ENCODE measurements at regions not wholly inside any gene's neighbourhood (a gene's known extent, or its start where the extent isn't known, plus 50 kb on each side); places are given as distances from the start of the nearest gene placed in this dataset.

DNA sequence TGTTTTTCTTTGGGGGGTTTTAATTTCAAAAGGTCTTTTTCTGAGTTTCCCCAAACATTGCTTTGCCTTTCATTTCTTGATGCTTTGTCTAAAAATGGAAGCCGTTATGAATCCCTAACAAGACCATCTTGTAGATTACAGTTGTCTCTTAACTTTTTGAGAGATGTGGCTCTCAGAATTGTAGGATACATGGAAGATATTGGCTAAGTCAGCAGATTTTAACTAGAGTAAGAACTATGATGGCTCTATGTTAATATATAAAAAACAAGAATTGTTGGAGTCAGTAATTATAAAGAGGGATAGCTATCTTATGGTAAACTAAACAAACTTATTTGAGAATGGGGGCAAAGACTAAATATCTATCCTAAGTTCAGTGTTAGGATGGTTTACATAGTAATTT, 96.6 kb upstream of the HS3ST5 start:
- TF ChIP-seq, protein P1, sequence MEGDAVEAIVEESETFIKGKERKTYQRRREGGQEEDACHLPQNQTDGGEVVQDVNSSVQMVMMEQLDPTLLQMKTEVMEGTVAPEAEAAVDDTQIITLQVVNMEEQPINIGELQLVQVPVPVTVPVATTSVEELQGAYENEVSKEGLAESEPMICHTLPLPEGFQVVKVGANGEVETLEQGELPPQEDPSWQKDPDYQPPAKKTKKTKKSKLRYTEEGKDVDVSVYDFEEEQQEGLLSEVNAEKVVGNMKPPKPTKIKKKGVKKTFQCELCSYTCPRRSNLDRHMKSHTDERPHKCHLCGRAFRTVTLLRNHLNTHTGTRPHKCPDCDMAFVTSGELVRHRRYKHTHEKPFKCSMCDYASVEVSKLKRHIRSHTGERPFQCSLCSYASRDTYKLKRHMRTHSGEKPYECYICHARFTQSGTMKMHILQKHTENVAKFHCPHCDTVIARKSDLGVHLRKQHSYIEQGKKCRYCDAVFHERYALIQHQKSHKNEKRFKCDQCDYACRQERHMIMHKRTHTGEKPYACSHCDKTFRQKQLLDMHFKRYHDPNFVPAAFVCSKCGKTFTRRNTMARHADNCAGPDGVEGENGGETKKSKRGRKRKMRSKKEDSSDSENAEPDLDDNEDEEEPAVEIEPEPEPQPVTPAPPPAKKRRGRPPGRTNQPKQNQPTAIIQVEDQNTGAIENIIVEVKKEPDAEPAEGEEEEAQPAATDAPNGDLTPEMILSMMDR (IDR thresholded peaks at IDR 0.05), result no peak
- no peak for TF ChIP-seq ZNF396 (CRISPR knock-in tag; IDR thresholded peaks at IDR 0.05; ENCODE audit: borderline replicate concordance)
- TF ChIP-seq TEAD4 (CRISPR knock-in tag; IDR thresholded peaks at IDR 0.05), result no peak
- TF ChIP-seq NR2C2 (CRISPR knock-in tag; IDR thresholded peaks at IDR 0.05), result no peak
- no peak for TF ChIP-seq NFE2L1 (CRISPR knock-in tag; IDR thresholded peaks at IDR 0.05)
- no peak for TF ChIP-seq TCF7 (CRISPR knock-in tag; IDR thresholded peaks at IDR 0.05; ENCODE audit: low read depth)
- no peak for TF ChIP-seq GABPB1 (CRISPR knock-in tag; IDR thresholded peaks at IDR 0.05)
- TF ChIP-seq, protein P2, sequence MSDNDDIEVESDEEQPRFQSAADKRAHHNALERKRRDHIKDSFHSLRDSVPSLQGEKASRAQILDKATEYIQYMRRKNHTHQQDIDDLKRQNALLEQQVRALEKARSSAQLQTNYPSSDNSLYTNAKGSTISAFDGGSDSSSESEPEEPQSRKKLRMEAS (CRISPR knock-in tag; IDR thresholded peaks at IDR 0.05), result no peak
- TF ChIP-seq SP1 (CRISPR knock-in tag; conservative IDR thresholded peaks at IDR 0.05), result no peak
- TF ChIP-seq FOXJ3 (CRISPR knock-in tag; IDR thresholded peaks at IDR 0.05; ENCODE audit: borderline replicate concordance), result no peak
- TF ChIP-seq, protein P3, sequence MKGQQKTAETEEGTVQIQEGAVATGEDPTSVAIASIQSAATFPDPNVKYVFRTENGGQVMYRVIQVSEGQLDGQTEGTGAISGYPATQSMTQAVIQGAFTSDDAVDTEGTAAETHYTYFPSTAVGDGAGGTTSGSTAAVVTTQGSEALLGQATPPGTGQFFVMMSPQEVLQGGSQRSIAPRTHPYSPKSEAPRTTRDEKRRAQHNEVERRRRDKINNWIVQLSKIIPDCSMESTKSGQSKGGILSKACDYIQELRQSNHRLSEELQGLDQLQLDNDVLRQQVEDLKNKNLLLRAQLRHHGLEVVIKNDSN (CRISPR knock-in tag; IDR thresholded peaks at IDR 0.05), result no peak
- TF ChIP-seq, protein P4, sequence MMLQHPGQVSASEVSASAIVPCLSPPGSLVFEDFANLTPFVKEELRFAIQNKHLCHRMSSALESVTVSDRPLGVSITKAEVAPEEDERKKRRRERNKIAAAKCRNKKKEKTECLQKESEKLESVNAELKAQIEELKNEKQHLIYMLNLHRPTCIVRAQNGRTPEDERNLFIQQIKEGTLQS (CRISPR knock-in tag; conservative IDR thresholded peaks at IDR 0.05), result no peak
- TF ChIP-seq FOXK1 (CRISPR knock-in tag; IDR thresholded peaks at IDR 0.05), result no peak
